Hepatic stellate cell (primary cell): ENCODE measurements at regions not wholly inside any gene's neighbourhood (a gene's known extent, or its start where the extent isn't known, plus 50 kb on each side); places are given as distances from the start of the nearest gene placed in this dataset.
"Not testable (repeated sequence)": the region's sequence is repeated elsewhere in the genome, so short reads cannot be mapped to it uniquely, and the experiment has no call there.

ENCODE experiments used
- DNase-seq: peaks from one replicate; pipeline ENCODE4 v3.0.0; 2011; ENCODE audit warnings: low spot score

DNA sequence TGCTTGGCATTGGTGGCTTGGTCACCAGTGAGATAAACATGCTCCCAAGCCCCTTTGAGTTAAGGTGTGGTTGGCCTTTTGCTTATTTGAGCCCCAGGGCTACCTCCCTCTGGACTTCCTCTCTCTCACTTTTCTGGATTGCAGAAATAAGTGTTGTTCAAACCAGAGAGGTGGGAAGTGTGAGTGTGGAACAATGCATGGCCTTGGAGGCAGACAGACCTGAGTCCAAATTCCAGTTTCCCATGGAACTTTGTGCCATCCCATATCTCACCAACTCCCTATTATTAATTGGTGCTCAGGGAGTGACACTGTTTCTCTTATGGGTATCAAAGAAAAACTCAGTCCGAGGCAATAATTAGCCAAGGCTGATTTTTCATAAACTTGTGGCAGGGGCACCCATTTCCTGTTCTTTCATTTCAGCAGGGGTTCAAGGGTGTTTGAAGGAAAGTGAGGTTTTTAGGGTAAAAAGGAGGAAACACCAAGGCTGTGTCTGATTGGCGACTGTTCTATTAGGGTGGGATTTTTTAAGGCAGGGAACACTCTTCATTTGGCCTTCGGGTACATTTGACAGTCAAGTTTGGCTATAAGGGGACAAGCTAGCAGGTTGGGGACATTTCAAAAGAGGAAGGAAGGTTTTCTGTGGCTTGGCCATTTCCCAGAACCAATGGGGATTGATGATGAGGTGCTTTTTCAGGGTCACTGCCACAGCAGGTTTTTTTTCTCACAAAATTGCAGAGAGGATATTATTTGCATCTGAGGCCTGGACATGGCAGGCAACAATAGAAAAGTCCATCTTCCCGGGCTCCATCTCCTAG, 148.8 kb upstream of the NPY start:
- no peak for DNase-seq

- no peak for DNase-seq
Measured at GRCh38 chr7:24137338-24137737, 146.7 kb upstream of the NPY start.

- DNase-seq = no peak
Measured at GRCh38 chr7:24138343-24138742, 145.6 kb upstream of the NPY start.

DNA sequence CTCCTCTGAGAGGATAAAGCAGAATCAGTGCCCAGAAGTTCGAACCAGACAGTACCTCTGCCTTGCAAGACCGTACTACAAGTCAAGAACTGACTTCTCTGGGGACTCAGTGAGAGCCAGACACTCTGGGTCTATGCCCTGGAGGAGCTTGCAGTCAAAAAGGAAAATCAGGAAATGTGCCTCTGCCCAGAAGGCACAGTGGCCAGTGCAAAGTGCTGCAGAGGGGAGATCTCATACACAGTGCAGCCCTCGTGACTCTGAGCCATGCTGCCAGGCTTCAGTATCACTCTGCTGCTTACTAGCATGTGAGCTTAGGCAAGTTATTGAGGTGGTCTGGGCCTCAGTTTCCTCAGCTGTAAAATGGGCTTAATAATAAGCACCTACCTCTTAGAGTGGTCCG, 144.0 kb upstream of the NPY start:
- DNase-seq = no peak

- DNase-seq = no peak
Measured at GRCh38 chr7:24141874-24142509, 142.0 kb upstream of the NPY start.

GRCh38 chr7:24143547-24143946, 140.4 kb upstream of the NPY start:
- DNase-seq = no peak

DNA sequence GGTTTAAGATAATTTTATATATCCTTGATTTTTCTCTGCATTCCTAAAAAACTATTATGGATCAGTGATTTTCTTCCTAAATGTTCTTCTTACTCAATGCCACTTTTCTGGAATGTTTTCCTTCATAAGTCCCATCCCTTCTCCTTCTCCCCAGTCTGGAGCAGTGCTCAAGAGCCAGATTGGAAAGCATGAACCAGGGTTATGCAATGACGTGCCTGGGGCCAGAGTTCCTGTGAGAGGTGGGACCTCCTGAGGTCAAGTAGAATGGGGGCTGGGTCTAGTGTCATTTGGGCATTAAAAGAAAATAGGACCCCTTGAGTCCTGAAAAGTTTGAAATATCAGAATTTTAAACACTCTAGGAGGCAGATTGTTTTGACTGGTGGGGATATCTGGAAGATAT, 132.0 kb upstream of the NPY start:
- no peak for DNase-seq

DNA sequence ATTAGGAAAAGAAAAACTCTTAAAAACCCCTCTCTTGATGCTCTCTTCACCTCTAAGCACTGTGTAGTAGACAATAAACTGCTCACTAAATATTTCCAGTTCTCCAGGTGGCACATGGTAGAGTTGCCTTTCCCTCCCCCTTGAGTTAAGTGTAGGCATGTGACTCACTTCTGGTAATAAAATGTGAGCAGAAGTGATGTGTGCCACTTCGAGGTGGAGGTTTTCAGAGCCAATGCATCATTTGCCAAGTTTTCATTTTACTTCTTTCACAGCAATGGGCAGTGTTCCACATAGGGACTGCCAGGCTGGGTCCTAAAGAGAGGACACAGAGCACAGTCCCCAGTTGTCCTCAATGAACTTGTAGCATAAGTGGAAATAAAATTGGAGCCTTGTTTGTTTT, 131.6 kb upstream of the NPY start:
- no peak for DNase-seq

DNA sequence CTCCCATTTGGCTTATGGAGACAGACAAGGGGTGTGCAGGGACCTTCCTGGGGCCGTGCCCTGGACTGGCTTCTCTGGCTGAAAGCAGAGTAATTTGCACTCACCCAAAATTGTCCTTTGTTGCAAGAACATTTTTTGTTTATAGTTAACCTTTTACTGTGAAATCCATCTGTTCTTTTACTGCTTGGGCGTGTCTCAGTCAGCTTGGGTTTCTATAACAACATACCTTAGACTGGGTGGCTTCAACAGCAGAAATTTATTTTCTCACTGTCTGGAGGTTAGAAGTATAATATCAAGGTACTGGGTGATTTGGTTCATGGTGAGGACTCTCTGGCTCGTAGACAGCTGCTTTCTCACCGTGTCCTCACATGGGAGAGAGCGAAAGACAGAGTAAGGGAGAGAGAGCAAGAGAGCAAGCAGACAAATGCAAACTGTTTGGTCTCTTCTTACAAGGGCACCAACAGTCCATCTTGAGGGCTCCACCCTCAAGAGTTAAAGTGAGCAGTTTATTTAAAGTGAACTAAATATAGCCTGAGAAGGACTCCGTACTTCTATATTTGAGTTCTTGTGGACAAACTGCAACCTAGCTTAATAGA, 131.0 kb upstream of the NPY start:
- DNase-seq = no peak

DNA sequence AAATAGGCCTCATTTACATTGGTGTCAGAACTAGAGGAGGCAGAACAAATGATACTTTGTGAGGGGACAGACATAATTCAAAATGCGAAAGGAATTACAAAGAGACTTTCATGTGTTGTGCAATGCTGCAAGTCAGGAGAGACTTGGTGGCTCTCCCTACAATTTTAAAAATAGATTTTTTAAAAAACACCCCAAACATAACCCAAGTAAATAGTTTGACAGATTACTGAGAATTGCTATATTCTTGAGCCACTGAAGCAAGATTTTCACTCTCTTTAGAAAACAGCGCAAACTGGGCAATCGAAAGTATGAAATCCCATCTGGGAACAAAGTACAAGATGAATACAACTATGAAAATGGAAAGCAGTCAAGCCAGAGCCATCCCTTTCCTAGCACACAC, 126.3 kb upstream of the NPY start:
- DNase-seq = no peak

DNA sequence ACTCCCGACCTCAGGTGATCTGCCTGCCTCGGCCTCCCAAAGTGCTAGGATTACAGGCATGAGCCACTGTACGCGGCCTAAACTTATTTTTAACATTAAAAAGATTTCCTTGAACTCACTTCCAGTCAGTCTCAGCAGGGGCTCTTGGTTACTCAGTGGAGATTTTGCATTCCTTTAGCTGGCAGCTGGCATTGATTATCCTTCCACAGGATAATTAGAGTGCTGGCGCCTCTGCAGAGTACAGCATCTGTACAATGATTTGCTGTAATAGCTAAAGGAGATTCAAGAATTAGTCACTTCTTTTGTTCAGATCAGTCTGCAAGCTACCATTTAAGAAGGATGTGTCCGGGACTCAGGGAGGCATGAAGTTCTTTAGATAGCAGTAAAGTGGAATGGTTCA, 125.0 kb upstream of the NPY start:
- DNase-seq = no peak

DNA sequence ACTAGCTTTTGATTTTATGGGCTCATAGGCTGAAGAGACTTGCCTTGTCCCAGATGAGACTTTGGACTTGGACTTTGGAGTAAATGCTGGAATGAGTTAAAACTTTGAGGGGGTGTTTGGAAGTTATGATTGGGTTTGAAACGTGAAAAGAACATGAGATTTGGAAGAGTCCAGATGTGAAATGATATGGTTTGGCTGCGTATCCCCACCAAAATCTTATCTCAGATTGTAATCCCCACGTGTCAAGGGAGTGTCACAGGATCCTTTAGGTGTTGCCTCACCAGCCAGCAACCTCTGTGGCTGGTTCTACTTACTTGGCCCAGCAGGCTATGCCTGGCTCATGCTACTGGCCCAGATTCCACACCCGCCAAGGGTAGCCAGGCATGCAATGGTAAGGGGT, 119.6 kb upstream of the NPY start:
- DNase-seq = no peak

- DNase-seq = no peak
Measured at GRCh38 chr7:24169077-24169624, 114.8 kb upstream of the NPY start.

DNA sequence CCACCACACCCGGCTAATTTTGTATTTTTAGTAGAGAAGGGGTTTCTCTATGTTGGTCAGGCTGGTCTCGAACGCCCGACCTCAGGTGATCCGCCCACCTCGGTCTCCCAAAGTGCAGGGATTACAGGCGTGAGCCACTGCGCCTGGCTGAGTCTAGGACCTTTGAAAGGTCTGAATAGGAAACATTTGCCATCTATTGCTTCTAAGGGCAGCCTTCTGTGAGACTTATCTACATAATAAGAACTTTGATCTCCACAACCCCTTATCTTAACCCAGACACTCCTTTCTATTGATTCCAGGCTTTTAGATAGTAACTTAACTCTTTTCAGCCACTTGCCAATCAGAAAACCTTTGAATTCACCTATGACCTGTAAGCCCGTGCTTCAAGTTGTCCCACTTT, 112.0 kb upstream of the NPY start:
- DNase-seq = not testable (repeated sequence)

GRCh38 chr7:24172856-24173255, 111.1 kb upstream of the NPY start:
- DNase-seq = no peak

- no peak for DNase-seq
Measured at GRCh38 chr7:24175603-24176002, 108.4 kb upstream of the NPY start.

- DNase-seq = no peak
Measured at GRCh38 chr7:24178811-24179570, 105.0 kb upstream of the NPY start.

GRCh38 chr7:24191362-24191761, 92.6 kb upstream of the NPY start:
- DNase-seq = no peak

DNA sequence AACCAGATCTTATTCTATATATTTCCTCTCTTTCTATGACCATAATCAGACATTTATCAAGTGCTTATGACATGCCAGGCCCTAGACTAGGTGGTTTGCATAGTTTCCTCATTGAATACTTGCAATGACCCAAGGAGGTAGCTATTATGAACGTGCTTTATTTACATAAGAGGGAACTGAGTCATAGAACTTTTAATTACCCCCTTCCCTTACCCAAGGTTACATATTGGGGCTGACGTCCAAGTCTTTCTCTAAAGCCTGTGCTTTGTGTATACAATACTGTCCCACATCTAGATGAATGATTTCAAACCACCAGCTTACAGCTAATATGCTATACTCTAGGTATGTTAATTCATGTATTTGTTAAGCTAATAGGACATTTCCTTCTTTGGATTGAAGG, 91.9 kb upstream of the NPY start:
- DNase-seq = no peak

- no peak for DNase-seq
Measured at GRCh38 chr7:24192691-24193090, 91.3 kb upstream of the NPY start.

DNA sequence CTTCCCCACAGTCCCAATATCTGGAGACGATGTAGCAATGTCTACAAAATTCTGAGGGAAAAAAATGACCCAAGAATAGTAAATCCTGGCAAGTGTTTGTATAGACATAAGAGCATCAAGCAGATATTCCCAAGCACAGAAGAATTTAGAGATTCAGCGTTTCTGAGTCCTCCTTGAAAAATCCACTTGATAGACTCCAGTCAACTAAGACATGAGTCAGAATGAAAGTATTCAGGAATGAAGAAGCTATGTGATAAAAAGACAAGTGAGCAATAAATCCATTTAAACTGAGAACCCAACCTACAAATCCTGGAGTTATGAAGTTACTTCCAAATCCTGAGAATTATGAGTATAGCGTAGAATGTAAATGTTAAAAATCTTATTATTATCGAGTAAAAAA, 86.1 kb upstream of the NPY start:
- DNase-seq = no peak

GRCh38 chr7:24199978-24200377, 84.0 kb upstream of the NPY start:
- no peak for DNase-seq
